ENCODE measurements at regions not wholly inside any gene's neighbourhood (a gene's known extent, or its start where the extent isn't known, plus 50 kb on each side); places are given as distances from the start of the nearest gene placed in this dataset.
"Not testable (repeated sequence)": the region's sequence is repeated elsewhere in the genome, so short reads cannot be mapped to it uniquely, and the experiment has no call there.

DNA sequence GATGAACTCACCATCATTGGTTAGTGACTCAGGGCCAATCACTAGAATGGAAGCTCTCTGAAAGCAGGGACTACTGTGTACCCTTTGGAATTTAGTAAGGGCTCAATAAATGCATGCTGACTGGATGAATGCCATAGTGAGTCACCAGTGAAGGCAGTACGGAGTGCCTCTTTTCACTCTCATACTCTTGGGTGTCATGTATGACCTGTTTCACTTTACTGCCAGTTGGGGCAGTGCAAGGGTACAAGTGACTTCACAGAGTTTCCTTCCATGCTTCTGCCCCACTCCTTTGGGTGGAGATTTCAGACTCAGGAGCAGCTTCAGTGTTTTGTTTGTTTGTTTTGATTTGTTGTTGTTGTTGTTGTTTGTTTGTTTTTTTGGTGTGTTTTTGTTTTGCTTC, 57.7 kb downstream of the SOX3 start:
- DNase-seq (ENCODE audit: low read depth): no peak

DNA sequence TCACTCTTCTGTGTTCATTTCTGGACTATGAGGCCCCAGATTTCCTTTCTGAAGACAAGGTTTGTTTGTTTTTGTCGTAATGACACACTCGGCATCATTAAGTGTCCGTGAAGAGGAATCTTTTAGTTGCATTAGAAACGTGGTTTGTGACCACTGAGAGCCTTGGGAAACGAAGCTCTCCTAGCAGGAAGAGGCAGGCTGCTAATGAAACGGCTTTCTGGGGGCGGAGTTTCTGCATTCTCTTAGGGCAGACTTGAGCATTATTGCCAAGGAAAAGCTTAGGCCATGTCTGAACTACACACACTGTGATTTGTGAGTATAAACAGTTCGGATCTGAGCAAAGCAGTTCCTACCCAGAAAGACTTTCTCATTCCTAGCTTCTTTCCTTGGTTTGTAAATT, 64.0 kb downstream of the SOX3 start:
- DNase-seq (ENCODE audit: low read depth): no peak

DNA sequence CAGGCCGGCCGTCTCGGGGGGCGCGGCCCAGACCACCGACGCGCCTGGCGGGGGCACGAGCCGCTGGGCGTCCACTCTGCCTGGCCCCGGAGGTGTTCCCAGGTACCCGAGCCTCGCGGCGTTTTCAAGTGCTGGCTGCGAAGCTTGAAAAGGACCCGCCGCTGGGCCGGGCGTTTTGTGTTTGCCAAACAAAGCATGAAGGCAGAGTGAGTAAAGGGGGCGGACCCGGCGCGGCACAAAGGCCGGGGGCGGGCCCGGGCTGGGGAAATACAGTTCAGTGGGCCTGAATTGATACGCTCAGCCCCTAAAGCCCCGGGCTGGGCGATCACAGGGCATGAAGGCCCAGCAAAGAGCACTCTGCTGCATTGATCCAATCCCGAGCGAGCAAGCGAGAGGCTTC, 65.4 kb downstream of the SOX3 start:
- no peak for DNase-seq (ENCODE audit: low read depth)

DNA sequence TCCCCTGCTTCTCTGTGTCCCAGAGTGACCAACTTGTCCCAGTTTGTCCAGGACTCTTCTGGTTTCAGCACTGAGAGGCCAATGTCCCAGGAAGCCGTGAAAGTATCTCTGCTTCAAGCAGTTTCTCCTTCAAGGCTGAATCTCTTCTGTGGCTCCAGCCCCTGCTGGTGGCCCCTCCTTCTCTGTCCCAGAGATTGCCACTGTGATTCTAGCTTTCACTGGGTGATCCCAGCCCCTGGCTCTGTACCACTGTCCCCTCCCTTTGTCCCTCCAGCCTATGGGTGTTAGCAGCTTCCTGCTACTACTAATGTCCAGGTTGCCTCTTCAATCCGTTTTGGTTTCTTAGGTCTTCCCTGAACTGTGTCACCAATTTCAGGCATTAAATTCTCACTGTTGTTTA, 70.5 kb downstream of the SOX3 start:
- DNase-seq (ENCODE audit: low read depth): no peak

DNA sequence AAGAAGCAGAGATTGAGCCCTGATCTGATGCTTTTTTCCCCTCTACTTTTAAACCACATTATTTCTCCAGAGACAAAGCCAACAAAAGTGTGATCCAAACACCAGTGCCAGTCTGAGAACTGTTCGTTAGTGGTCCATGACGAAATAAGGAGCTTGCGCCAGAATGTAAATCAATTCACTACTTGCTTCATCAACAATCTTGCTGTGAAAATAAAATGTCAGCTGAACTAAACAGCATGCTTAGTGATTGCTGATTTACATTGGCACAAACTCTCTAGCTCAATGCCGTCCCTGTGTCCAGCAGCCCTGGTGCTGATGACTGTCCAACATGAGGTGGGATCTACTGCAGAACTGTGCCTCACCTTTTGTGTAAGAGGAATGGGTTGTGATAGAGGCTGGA, 71.3 kb downstream of the SOX3 start:
- no peak for DNase-seq (ENCODE audit: low read depth)

DNA sequence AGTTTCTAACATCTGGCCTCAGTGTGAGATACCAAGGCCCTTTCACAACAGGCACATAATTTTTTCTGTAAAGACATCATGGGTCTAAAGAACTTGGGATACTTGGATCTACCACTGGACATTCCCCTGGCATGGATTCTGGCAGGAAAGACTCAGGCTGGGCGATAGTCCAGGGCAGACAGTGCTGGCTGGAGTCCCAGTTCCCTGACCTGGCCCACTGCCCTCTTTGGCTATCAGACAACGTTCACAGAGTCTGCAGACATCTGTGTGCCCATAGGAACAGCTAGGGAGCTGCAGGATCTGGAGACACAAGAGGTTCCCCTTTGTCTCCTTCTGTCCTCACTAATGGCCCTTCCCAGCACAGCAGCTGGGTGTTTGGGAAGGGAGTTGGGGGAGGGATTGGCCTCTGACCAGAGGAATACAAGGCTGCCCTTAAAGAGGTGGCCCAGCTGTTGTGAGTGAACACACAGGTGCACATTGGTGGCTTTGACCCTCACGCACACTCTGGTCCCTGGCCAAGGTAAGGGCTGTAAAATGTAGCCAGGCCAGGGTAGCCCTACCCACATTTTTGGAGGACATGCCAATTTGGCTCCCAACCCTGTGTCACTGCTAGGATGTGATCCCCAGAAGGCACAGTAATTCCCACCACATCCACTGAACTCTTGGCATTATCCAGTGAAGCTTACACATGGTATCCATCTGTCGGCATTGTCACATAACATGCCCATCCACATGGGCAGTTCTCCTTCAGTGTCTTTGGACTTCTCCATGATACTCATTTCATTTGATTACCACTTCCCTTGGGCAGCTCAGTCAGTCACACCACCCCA, 72.3 kb downstream of the SOX3 start:
- DNase-seq (ENCODE audit: low read depth): no peak

DNA sequence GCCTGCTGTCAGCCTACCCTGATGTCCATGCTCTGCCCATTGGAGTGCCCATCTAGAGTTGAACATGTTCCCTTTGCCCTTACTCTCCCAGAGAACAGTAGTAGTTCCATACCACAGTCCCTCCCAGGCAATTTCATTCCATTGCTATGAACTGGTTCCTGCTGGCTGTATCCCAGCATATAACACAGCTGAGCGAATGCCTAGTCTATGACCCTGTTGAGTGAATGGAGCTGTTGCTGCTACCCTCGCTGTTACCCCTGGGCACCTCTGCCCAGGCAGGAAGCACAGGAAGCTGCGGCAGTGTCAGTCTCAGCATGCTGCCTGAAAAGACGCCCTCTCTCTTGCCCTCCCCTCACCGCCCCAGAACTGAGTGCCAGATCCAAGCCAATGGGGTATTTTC, 73.3 kb downstream of the SOX3 start:
- no peak for DNase-seq (ENCODE audit: low read depth)

DNA sequence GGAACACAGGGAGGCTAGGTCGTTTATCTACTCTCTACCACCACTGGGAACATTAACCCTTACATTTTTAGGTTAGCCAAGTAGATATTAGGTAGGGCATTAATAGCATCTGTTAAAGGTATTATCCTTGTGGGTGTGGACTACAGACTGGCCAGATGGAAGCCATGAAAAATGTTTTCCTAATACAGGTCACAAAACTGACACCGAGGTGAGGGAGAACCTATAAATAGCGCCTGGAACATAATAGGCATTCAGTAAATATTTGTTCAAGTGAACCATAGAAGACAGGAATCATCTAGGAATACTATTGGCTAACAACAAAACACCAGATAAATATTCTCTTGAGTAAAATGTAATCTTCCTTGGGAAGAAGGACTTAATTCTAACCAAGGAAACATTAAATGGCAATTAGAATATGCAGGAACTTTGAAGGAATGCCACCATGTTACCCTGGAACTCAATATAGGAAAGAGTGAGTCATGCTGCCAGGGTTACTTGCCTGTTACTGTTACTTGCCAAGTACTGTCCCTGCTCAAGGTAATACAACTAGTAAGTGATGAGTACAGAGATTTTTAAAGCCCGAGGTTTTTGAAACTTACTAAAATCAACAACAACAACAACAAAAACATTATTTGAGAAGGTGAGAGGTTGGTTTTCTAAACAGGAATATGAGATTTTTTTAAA, 79.0 kb downstream of the SOX3 start:
- no peak for DNase-seq (ENCODE audit: low read depth)

DNA sequence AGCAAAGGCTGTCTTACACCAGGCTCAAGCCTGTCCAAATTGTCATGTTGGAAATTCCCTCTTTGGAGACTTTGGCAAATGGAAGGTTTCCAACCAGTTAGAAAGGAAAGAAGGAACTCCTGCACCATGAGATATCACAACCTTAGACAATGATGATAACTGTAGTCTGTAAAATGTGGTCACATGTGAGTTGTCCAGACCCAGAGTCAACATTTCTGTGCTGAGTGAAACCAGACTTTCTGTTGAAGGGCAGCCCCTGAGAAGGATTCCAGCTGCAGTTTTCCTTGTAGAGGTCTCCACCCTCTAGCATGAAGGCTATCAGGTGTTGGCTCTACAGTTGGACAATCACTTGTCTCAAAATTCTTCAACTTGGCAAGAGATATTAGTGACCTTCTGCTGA, 82.4 kb downstream of the SOX3 start:
- DNase-seq (ENCODE audit: low read depth): no peak

DNA sequence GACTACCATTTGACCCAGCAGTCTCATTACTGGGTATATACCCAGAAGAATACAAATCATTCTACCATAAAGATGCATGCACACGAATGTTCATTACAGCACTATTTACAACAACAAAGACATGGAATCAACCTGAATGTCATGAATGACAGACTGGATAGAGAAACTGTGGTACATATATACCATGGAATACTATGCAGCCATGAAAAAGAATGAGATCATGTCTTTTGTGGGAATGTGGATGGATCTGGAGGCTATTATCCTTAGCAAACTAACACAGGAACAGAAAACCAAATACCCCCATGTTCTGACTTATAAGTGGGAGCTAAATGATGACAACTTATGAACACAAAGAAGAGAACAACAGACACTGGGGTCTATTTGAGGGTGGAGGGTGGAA, 102.7 kb downstream of the SOX3 start:
- not testable (repeated sequence) for DNase-seq (ENCODE audit: low read depth)

DNA sequence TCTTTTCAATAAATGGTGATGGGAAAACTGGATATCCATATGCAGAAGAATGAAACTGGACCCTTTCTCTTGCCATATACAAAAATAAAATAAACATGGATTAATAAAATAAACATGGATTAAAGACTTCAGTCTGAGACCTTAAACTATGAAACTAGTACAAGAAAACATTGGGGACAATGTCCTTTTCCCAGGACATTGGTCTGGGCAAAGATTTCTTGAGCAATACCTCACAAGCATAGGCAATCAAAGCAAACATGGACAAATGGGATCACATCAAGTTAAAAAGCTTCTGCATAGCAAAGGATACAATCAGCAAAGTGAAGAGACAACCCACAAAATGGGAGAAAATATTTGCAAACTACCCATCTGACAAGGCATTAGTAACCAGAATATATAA, 108.5 kb downstream of the SOX3 start:
- not testable (repeated sequence) for DNase-seq (ENCODE audit: low read depth)

DNA sequence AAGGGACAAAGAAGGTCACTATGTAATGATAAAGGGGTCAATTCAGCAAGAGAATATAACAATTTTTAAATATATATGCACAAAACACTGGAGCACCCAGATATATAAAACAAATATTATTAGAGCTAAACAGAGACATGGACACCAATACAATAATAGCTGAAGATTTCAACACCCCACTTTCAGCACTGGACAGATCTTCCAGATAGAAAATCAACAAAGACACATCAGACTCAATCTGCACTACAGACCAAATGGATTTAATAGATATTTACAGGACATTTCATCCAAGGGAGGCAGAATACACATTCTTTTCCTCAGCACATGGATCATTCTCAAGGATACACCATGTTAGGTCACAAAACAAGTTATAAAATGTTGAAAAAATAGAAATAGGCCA, 111.4 kb downstream of the SOX3 start:
- DNase-seq (ENCODE audit: low read depth): no peak

DNA sequence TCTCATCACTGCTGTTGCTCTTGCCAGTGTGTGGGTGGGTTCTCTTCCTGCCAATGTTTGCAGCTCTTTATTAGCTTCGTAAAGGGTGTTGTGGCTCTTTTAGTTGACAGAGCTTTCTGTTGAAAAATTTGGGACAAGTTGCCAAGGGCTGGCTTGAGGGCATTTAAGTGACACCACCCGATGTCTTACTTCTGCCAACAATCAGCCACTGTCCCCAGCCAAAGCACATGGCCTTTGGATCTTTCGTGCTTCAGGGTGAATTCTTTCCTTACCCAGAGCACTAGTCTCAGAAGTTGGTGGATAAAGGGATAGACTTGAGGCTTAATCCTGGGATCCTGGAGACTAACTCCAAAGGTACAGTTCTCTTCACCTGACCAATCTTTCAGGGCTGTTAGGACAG, 113.6 kb downstream of the SOX3 start:
- DNase-seq (ENCODE audit: low read depth): no peak

DNA sequence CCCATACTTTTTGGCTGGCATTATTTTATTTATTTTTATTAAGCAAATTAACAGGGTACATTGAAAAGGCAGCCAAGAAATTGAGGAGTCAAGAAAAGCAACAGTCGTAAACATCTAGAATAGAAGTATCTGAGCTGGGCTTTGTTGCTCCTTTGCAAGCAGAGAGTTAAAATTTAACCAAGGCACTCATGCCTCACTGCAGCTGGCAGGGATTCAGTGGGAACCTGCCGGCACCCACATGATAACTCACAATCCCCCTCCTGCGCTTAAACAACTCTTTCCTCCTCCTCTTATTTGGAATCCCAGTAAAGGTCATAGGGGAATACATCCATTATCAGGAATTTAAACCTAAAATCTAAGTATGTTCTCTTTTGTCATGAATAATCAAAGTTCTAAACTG, 115.5 kb downstream of the SOX3 start:
- no peak for DNase-seq (ENCODE audit: low read depth)

DNA sequence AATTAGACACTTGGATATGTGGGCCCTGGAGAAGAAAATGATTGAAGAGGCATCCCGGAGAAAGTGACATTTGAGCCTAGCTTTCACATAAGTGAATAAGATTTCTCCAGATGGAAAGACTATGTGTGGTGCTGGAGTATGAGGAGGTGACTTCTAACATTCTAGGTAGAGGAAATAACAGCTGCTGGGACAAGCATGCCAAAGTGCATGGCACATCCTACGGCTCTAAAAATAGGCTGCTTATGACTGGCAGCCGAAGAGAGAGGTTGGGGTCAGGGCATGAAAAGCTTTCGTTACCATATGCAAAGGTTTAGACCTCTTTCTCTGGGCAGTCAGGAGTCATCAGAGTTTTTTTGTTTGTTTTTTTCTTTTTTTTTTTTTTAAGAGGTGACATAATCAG, 142.0 kb downstream of the SOX3 start:
- no peak for DNase-seq (ENCODE audit: low read depth)

DNA sequence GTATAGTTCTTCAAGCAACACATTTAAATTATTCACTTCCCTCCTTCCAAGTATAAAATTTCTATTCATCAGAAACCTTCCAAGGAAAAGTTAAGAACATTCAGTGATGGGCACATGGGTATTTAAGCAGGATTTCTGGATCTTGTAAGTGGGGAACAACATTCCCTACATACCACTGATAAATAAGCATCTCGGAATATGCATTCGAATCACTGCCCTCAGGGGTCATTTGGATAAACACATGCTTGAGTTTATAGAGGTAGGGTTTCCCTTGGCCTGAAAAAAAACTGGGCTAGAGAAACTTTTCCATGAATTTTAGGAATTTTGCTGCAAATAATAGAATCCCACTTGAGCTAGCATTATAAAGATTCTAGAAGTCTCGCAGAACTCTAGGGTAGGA, 143.9 kb downstream of the SOX3 start:
- no peak for DNase-seq (ENCODE audit: low read depth)

DNA sequence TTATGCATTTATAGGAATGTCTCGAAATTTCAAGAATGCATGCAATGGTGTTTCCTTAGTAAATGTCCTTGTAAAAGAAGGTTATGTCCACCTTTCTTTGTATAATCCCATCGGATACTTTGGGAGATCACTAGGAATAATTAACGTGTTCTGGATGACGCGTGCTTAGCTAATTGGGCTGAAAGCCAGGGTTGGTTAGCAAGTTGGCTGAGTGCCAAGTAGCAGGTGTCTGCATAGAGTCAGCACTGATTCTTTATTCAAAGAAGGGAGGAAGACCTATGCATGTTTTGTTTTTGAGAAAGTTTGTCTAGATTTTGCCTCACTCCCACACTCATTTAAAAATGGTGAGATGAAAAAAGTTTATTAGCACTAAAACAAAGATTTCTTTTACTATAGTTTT, 144.6 kb downstream of the SOX3 start:
- no peak for DNase-seq (ENCODE audit: low read depth)

DNA sequence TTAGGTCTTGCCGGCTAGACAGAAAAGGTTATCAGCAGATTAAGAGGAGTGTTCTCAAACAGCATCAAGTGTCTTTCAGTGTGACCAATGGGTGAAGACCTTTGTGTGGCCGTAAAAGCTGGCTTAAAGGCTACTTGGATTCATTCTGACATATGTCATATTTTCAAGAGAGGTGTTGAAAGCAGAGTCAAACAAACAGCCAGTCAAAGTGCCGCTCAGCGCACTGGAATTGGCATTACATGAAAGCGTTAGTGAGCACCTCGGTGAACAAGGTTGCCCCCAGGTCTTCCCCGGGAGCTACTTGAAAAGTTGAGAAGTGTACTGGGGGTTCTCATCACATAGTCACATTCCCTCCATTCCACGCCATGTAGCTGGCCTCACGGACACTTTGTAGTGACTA, 148.9 kb downstream of the SOX3 start:
- DNase-seq (ENCODE audit: low read depth): no peak

DNA sequence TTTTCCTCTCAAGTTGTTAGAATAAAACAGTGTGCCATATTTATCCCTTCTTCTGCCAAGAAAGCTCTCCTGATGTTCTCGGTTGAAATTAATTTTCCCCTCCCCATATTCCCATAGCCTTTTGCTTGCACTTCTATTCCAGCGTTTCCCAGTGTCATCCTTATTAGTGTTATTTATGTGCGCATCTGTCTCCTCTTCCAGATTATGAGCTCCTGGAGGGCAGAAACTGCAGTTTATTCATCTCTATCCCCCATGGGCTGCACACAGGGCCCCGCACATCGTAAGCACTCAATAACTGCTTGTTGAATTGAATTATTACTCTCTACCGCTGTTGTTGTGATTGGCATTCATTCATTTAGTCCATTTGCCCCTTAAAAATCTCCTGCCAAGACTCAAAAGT, 149.4 kb downstream of the SOX3 start:
- DNase-seq (ENCODE audit: low read depth): no peak

DNA sequence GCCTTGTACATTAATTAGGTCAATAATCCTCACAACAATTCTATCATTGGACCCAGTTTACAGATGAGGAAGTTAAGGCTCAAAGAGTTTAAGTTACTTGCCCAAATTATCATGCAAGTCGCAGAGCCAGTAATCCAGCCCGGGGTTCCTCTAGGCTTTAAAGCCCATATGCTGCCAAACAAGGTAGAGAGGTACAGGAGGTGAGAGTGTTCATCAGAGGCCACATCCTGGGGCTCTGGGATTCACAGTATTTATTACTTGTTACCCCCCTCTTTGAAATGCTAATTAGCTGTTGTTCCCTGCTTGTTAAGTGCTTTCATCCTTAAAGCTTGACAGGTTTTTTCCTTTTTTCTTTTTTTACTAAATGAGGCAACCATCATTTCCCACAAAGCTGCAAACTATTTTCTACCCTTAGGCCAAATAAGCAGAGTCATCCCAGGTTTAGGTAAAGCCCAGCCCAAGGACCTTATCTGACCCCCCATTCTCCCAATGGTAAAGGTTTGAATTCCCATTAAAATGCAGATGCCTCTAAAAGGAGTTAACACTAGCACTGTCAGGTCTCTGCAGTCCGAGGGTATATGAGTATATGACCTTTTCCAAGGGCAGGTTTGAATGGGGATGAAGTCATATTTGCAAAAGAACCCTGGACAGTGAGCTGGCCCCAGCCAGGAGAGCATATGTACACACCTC, 150.3 kb downstream of the SOX3 start:
- no peak for DNase-seq (ENCODE audit: low read depth)

DNA sequence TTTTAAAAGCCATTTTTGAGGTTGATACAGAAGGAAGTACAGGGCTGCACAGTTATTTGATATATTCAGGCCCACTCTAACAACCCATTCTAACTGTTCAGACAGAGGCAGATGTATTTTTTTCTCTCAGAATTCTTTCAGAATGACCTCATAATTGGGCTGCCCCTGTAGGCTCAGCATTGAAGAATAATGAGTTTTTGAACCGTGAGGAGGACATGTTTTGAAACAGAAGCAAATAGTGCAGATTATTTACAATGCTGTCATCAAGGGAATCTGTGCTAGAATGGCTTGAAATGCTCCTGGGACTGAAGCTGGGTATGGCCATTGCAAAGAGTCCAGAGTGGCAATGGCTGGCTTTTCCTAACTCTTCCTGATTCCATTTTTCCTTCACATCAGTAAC, 158.1 kb downstream of the SOX3 start:
- DNase-seq (ENCODE audit: low read depth): no peak

DNA sequence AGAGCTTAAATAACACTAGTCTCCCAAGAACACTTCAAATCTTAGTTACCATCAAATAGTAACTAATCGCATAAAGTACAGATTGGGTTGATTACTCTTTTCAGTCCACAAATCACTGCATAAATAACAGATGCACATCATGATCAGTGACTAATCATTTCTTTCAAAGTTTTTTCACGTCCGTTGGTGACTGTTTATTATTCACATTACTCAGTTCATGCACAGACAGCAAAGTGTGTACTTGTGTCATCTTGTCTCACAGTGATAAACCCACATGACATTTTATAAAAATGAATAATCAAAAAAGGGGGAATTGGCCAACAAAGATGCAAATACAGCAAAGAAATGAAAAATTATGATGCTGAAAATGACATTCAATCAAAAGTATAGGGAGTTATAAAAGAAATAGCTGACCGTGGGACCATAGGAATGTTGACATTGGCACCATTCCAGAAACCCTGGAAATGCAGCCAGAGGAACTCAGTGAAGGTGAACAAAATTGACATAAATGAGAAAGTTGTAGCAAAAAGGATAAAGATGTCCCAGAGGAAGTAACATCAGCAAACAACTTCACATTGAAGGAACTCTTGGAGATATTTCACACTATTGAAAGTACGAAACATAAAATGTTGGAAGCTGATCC, 161.5 kb downstream of the SOX3 start:
- DNase-seq (ENCODE audit: low read depth): no peak

DNA sequence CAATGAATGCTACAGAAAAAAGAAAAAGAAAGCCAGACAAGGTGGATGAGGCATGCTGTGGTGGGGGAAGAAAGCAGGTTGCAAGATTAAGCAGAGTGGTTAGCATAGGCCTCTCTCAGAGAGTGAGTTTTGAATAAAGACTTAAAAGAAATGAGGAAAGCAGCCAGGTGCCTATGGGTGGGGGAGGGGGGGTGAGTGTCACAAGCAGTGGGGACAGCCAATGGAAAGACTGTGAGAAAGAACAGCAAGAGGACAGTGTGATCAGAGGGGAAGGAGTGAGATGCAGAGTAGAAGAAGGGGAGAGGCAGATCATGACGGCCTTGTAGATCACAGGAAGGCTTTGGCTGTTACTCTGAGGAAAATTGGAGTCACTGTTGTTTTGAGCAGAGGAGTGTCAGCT, 162.5 kb downstream of the SOX3 start:
- DNase-seq (ENCODE audit: low read depth): no peak

Measured in activated T-helper 1 cell treated with Interleukin-2 at 50 U/mL for 16 hours (primary cell).